ENCODE measurements at regions not wholly inside any gene's neighbourhood (a gene's known extent, or its start where the extent isn't known, plus 50 kb on each side); places are given as distances from the start of the nearest gene placed in this dataset.

DNA sequence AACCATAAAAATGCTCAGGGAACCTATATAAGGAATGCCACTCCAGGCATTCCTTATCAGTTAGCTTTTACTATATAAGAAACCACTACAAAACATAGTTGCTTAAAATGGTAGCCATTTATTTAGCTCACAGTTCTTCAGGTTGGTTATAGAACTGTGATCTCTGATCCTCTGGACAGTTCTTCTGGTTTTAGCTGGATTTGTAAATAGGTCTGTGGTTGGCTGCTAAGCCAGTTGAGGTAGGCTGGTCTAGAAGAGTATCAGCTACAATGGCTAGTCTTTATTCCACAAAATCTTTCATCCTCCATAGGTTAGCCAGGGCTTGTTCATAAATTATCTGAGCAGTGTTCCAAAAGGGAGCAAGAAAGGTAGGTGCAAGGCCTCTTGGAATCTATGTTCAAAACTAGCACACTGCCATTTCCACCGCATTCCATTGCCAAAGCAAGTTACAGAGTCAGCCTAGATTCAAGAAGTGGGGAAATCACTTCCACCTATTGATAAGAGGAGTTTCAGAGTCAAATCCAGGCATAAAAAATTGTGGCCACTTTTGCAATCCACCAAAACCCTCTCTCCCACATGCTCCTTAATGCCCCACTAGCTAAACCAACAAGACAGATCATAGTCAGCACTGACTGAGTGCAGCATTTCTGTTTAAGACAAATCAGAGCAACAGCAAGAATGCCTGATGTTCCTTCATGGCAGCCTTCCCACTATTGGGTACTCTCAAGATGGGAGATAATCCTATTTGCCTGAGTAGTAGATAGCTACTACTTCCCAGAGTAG, 146.4 kb downstream of the IRS1 start:
- peak; percentile 52 for DNase-seq (ENCODE audit: low spot score)

DNA sequence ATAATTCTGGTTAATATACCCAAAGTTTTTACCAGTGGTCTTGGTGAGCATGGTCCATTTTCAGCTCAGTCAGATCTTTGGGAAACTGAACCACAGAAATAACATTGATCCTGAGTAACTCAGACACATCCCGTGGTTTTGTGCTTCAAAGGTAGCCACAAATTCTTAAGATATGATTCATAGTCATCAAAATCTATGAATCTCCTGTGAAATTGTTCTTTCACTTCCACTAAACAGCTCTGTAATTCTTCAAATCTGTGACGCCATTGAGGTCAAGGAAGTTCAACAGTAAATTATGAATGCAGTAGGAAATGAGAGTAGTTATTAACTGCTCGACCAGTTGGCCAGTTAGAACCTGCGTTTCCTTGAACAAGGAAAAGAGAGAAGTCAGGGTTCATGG, 147.3 kb downstream of the IRS1 start:
- peak; percentile 99 for DNase-seq (ENCODE audit: low spot score)

DNA sequence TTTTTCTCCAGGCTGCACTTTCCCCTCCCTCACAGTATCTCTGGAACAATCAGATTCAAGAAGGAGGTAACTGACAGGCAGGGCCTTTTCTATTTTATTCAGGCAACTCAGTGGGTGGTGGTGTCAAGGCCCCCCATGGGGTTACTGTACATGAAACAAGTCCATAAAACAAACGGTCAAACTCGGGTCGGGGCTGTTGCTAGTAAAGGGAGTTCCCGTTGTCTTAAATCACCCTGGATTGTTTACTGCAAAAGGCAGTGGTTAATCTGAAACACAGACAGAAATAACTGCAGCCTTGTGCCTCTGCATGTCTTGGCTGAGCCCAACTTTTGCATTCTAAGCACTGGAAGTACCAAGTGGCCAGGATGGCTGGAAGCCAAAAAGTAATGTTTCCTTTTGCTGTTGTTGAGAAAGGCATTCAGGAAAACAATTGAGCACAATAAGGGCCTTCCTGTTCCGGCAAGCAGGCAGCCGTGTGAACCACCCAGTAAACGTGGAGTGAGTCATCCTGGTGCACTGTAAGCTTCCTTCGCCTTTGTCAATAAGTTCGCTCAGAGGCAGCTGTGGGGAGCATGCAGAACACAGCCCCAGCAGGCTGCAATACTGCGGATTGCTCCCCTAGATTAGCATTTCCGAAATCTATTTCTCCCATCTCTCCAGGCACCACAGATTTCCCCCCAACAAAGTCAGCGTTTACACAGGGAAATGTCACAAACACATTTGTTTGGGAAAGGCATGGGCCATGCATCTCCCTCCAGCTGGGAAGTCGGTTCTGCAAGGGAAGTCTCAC, 149.6 kb downstream of the IRS1 start:
- DNase-seq (ENCODE audit: low spot score) = peak; percentile 96

DNA sequence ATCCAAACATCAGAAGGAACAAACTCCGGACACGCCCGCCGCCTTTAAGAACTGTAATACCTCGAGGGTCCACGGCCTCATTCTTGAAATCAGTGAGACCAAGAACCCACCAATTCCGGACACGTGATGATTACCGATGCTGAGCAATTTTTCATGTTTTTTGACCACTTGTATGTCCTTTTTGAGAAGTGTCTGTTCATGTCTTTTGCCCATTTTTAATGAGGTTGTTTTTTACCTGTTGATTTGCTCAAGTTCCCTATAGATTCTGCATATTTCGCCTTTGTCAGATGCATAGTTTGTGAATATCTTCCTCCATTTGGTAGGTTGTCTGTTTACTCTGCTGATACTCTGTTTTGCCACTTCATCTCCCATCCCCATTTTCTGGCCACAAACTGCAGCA, 150.4 kb downstream of the IRS1 start:
- DNase-seq (ENCODE audit: low spot score) = no peak

DNA sequence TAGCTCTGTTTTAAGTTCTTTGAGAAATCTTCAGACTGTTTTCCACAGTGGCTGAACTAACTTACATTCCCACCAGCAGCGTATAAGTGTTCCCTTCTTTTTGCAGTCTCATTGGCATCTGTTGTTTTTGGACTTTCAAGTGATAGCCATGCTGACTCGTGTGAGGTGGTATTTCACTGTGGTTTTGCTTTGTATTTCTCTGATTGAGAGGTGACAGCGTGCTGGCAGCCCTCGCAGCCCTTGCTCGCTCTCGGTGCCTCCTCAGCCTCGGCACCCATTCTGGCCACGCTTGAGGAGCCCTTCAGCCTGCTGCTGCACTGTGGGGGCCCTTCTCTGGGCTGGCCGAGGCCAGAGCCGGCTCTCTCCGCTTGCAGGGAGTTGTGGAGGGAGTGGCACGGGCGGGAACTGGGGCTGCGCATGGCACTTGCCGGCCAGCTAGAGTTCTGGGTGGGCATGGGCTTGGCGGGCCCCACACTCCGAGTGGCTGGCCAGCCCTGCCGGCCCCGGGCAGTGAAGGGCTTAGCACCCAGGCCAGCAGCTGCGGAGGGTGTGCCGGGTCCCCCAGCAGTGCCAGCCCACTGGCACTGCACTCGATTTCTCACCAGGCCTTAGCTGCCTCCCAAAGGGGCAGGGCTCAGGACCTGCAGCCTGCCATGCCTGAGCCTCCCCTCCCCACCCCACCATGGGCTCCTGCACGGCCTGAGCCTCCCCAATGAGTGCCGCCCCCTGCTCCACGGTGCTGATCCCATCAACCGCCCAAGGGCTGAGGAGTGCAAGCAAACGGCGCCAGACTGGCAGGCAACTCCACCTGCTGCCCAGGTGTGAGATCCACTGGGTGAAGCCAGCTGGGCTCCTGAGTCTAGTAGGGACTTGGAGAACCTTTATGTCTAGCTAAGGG, 151.8 kb downstream of the IRS1 start:
- DNase-seq (ENCODE audit: low spot score) = peak; percentile 74

DNA sequence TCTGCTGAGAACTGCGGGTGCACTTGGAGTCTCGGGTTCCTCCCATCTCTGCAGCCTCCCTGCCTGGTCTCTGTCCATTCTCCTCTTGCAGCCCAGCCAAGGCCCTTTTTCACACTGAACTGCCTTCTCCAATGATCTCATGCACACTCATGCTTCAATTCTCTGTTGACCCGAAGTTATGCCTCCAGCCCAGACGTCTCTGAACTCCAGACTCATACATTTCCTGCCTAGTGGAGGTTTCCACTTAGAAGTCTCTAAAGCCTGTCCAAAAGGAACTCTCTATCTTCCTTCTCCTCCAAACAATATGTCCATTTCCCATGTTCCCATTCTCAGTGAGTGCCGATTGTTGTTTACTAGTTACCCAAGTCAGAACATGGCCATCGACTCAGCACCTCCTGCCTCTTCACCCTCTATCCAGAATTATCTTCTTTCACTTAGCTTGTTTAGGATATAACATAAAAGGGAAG, 155.2 kb downstream of the IRS1 start:
- peak; percentile 83 for DNase-seq (ENCODE audit: low spot score)

DNA sequence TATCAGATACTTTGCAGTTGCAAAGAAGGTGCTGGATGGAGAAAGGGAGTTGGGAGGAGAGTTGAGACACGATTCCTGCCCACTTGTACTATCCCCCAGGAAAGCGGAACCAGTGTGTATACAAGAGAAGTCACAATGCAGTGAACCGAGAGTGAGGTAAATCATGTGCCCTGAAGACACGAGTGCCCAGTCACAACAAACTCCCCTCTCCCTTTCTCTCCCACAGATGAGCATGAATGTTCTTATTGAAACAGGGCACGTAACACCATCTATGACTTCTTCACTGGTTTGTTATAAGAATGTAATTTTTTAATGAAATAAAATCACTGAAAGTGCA, 155.7 kb downstream of the IRS1 start:
- DNase-seq (ENCODE audit: low spot score) = no peak

DNA sequence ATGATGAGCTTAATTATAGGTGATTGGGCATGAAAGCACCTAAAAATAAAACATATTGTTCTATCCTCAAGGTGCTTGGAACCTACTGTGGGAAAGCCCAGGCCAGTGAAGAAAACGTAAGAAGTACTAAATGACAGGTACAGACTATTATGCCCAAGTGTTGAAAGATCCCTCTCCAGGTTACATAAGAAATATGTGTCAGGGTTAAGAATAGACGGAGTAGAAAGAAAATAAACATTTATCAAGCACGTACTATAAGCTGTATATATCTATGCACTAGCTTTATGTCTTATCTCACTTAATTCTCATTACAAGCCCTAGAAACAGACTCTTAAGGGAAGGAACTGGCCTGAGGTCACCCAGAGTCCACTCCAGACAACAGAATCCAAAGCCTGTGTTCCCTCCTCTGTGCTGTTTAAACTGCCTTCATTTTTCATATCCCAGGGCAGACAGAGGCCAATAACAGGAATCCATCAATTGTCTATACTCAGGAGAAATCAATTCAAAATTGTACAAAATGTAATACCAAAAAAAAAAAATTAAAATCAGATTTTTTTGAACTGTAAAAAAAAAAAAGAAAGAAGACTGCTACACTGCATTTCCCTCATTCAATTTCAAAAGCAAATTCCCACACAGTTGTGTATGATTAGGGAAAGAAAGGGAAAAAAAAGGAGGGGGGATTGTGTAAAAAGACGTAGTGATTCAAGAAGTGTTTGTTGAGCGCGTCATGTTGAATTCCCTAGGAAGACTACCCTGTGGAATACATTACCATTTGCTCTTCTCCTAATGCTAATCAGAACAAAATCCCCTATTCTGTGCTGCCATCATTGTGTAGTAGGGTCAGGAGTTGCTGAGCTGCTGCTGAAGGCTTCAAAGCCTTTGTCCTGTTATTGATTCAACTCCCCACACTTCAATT, 156.3 kb downstream of the IRS1 start:
- no peak for DNase-seq (ENCODE audit: low spot score)

DNA sequence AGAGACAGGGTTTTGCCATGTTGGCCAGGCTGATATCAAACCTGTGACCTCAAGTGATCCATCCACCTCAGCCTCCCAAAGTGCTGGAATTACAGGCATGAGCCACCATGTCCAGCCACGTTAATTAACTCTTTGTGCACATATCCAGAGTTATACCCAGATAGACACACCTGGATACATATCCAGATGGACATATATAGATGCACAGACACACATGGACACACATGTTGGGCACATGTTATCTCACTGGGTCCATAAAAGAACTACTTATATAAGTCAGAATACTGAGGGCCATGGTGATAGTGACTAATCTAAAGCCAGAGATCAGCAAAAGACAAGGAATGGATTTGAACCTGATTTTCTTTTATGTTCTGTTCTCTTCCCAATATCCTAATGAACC, 158.6 kb downstream of the IRS1 start:
- DNase-seq (ENCODE audit: low spot score) = no peak

DNA sequence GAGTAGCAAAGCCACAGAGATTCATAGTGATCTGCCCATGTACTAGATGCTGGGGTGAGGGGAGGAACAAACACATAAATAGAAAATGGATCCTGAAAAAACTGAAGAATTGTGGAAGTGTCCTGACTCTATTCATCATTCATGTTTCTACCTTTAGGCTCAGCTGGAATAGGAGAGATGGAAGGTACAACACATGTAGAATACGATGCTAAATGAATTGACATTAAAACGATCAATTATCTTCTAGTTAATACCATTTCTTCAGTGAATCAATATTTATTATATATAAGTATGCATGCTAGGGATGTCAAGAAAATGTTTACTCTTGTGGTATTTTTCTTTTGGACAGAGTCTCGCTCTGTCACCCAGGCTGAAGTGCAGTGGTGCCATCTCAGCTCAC, 159.1 kb downstream of the IRS1 start:
- DNase-seq (ENCODE audit: low spot score) = no peak

DNA sequence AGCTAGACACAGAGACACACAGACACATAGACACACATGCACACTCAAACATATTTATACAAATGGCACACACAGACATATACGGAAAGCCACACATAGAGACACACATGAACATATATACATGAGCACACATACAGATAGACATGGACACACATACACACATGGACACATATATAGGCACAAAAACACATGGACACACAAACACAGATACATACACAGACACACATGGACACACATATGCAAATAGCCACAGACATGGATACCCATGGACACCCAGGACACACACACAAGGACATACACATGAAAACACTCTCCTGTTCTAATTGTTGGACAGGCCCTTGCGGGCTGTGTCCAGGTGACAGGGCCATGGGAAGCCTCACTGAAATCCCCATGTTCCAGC, 160.1 kb downstream of the IRS1 start:
- DNase-seq (ENCODE audit: low spot score) = no peak

DNA sequence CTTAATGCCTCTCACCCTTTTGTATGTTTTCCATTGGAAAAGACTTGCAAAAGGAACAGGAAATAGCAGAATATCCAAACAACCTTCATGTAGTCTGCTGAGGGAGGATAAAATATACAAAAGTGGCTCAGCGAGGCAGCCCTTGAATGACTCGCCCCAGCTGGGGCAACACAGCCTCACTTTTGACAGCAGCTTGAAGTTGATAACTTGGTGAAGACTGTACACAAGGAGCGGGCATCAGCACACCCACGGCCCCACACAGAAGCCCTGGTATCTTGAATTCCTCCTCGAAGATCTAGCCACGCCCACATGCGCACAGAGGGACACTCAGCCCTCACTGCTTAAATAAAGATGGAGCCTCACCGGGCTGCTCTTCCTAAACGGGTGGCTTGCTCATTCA, 161.0 kb downstream of the IRS1 start:
- no peak for DNase-seq (ENCODE audit: low spot score)

DNA sequence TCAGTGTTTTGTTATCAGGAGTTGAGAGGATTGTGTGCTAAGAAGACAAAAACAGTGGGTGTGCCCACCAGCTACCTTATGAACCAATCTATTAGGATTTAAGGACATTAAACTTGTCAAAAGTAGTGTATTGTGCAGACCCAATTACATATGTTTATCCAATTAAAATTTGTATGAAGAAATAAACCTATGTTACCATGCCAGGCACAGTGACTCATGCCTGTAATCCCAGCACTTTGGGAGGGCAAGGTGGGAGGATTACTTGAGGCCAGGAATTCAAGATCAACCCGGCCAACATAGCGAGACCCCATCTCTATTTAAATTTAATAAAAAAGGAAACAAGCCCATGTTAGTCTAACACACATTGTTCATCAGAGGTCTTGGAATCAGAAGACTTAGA, 162.2 kb downstream of the IRS1 start:
- DNase-seq (ENCODE audit: low spot score) = no peak

DNA sequence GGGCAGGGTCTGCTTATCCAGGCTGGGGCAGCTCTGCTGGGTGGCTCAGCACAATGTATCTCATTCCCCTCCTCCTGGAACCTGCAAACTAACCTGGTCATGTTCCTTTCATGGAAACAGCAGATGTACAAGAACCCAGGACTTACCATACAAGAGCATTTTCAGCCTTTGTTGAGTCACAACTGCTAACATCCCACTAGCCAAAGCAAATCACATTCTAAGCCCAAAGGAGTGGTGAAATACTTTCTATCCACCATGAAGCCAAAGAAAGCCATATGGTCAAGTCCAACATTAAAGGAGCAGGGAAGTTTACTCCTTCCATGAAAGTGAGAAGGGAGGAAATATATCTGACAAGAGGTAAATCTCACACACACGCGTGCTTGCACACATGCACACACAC, 163.0 kb downstream of the IRS1 start:
- DNase-seq (ENCODE audit: low spot score) = no peak

DNA sequence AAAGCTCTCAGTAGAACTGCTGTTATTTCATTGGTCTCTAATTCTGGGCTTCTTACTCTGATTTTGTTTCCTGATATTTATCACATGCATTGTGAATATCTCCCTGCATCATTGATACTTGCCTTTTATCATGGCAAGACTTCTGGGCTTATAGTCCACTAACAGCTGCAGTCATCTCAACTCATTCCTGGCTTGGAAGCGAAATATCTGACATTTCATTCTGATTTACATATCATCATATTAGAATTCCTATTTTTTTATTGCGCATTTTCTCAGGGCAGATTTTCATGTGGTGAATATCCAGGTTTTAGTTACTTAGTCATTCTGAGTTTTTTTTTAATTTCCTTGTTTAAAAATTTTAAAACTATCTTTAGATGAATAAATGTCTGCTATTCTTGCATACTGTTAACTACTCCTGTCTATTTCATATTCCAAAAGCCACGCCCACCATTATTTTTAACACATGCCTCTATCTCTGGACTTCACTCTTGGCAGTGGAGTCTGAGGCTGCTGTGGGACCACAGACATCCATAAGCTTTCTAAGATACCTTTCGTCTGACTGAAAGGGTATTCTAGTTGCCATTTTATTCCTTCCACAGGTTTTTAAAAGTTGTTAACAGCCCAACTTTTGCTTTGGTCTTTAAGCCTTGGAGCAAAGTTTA, 164.5 kb downstream of the IRS1 start:
- DNase-seq (ENCODE audit: low spot score) = no peak

DNA sequence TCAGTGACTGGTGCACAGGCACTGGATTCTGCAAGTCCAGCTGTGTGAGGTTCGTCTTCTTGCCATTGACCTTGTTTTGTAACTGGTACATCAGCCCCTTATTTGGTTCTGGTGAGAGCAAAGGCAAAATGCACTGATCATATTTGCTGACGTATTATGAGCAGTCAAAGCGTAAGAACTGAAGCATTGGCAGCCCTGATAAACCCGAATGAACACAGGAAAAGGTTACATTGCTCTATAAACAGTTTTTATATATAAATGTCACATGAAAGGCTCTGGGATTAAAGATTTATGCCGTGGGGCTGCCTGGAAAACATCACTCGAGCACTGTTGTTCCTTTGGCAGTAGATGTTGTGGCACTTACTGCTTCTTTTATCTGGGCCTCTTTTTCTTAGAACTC, 167.9 kb downstream of the IRS1 start:
- no peak for DNase-seq (ENCODE audit: low spot score)

DNA sequence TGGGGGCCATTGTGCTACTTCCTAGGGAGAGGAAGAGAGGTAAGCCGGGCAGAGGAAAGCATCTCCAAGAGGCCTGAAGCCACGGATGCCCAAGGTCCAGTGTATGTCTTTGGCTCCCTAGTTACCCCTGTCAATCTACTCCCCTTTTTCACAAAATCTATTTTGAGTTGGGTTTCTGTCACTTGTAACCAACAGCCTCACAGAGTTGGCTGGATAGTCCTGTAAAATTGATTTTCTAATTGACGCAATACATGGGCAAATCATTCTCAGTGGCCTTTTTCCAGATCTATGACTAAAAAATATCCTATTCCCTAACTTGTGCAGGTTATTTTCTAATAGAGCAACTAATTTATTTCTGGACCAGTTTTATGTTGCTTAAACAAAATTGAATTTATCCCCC, 168.4 kb downstream of the IRS1 start:
- no peak for DNase-seq (ENCODE audit: low spot score)

DNA sequence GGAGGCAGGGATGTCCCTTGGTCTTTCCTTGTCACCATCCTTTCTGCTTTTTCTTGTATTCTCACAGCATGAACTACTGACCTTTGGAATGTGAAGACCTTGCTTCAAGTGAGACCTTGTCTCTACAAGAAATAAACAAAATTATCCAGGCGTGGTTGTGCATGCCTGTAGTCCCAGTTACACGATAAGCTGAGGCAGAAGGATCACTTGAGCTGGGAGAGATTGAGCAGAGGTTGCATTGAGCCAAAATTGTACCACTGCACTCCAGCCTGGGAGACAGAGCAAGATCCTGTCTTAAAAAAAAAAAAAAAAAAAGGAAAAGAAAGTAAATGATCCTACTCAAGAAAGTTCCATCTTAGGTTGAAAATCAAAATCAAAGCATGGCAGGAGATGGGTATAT, 173.7 kb downstream of the IRS1 start:
- DNase-seq (ENCODE audit: low spot score) = no peak

DNA sequence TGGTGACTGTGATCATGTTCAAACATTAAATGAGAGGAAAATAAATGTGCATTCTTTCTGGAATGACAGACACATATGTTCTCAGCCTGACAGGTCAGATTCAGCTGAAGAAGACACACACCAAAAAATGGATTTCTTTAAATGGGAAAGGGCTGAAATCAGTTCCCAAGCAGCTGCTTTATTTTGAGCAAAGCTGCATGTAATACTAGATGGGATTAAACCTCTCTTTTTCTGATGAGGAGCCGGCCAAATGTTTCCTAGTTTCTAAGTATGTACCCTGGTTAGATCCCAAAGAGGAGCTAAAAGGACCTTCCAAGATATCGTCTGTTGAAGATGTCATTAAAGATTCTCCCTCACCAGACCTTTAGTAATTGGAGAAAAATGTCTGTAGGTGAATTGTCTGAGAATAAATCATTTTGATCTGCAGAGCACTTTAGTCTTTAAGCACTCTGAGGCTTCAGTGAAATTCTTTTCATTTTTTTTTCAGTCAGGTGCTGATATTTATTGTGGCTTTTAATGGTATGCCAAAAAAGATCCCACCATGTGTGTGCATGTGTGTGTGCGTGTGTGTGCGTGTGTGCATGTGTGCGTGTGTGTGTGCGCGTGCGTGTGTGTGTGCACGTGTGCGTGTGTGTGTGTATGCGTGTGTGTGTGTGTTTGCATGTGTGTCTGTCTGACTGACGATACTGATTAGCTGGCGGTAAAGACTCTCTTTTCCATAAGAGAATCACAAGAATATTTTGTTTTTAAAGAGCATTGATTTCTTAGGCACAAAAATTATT, 175.8 kb downstream of the IRS1 start:
- DNase-seq (ENCODE audit: low spot score) = no peak

DNA sequence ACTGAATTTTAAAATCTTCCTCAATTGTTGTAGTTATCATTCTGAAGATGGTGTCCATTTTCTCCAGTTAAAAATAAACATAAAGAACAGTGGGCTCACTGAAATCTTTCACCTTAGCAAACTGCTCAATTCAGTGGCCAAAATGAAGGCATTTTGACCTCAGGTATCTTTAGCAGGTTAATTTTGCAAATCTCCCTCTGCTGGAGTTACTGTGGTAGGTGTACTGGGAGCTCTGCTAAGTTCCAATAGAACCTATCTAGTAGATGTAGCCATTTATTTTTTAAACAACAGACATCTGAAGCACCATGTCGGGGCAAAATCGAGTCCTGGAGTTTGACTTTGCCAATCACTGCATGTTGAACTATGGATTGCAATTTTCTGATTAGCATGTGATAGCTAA, 177.1 kb downstream of the IRS1 start:
- no peak for DNase-seq (ENCODE audit: low spot score)

Data from kidney tubule cell (primary cell).